Caco-2 (cell line): ENCODE measurements at regions not wholly inside any gene's neighbourhood (a gene's known extent, or its start where the extent isn't known, plus 50 kb on each side); places are given as distances from the start of the nearest gene placed in this dataset.

ENCODE experiments used
- BruUV-seq: library from RNA; stranded (reverse); fragments of 400-500 nt; replicated peaks from 2 replicates; lab custom pipeline; 2021; lab: Mats Ljungman, UMichigan
- CTCF ChIA-PET: fragments of 300-600 bp; sonication (Branson Sonifier 250); formaldehyde crosslinking; loops from one replicate; lab custom pipeline; 2022; ENCODE audit warnings: antibody characterized with exemption; lab: Charles Lee
- POLR2A ChIA-PET: fragments of 300-600 bp; sonication (Branson Sonifier 250); formaldehyde crosslinking; loops from one replicate; lab custom pipeline; 2022; ENCODE audit warnings: antibody characterized with exemption; lab: Charles Lee
- DNase-seq, 2 experiments: peaks; one replicate each; pipeline versions ENCODE4 v3.0.0 to v3.0.0-alpha.2; 2020 to 2022
- H3K27me3 ChIP-seq: replicated peaks from 2 replicates; pipeline ENCODE4 v1.6.0; 2011; ENCODE audit warnings: low read length; ENCODE audit not compliant: control insufficient read depth, insufficient read depth
- H3K36me3 ChIP-seq: 2 replicates; pipeline ENCODE4 v1.5.1; 2011; ENCODE audit warnings: low read length; ENCODE audit not compliant: control insufficient read depth, insufficient read depth
- H3K4me1 ChIP-seq: fragments of 250-450 bp; sonication (Bioruptor Pico); 2 replicates; pipeline ENCODE4 v1.5.1; 2020; ENCODE audit warnings: mild to moderate bottlenecking
- H3K4me3 ChIP-seq: 2 replicates; pipeline ENCODE4 v1.5.1; 2011; ENCODE audit warnings: low read depth, mild to moderate bottlenecking, control low read depth, low read length
- H3K9me3 ChIP-seq: fragments of 250-450 bp; sonication (Bioruptor Pico); 2 replicates; pipeline ENCODE4 v1.5.1; 2020; ENCODE audit warnings: mild to moderate bottlenecking, moderate library complexity
- H3K27ac Mint-ChIP-seq: one replicate; pipeline ENCODE4 v1.8.0; 2022; ENCODE audit warnings: mixed read lengths; ENCODE audit not compliant: unreplicated experiment
- H3K27me3 Mint-ChIP-seq: one replicate; pipeline ENCODE4 v1.8.0; 2022; ENCODE audit warnings: mixed read lengths; ENCODE audit not compliant: insufficient read depth, unreplicated experiment
- H3K36me3 Mint-ChIP-seq: one replicate; pipeline ENCODE4 v1.8.0; 2022; ENCODE audit warnings: mild to moderate bottlenecking, mixed read lengths; ENCODE audit not compliant: insufficient read depth, unreplicated experiment
- H3K4me1 Mint-ChIP-seq: one replicate; pipeline ENCODE4 v1.8.0; 2022; ENCODE audit warnings: low read depth, mixed read lengths; ENCODE audit not compliant: unreplicated experiment
- H3K4me3 Mint-ChIP-seq: one replicate; pipeline ENCODE4 v1.8.0; 2022; ENCODE audit warnings: mild to moderate bottlenecking, moderate library complexity, mixed read lengths; ENCODE audit not compliant: unreplicated experiment
- H3K9me3 Mint-ChIP-seq: one replicate; pipeline ENCODE4 v1.8.0; 2022; ENCODE audit warnings: mixed read lengths; ENCODE audit not compliant: unreplicated experiment
- CTCF ChIP-seq, 2 experiments: fragments of 200-600 bp in 1 of 2; IDR thresholded peaks; 1 replicate in 1 of 2; 2 replicates in 1 of 2; pipeline versions ENCODE4 v1.5.1 to v1.8.0; 2011 to 2022; ENCODE audit warnings: antibody characterized with exemption in 1 of 2, control low read depth in 1 of 2, inconsistent platforms in 1 of 2, low read depth in 1 of 2, low read length in 1 of 2, mild to moderate bottlenecking in 1 of 2, moderate library complexity in 1 of 2; ENCODE audit not compliant: insufficient read depth in 1 of 2, severe bottlenecking in 1 of 2, unreplicated experiment in 1 of 2
- intact Hi-C: fragments of 100-400 bp; cut with micrococcal nuclease; formaldehyde crosslinking; loops from one replicate; pipeline ENCODE4 v1.10.0; 2022; ENCODE audit not compliant: unreplicated experiment

- BruUV-seq = no TSS peak
- ChIA-PET CTCF (interaction anchor here (0.5 kb wide), 1 partner anchor 320 kb away, joined by 3 read pairs; no protein-coding TSS in a partner anchor), POLR2A (no interaction called here)
- H3K27me3 Mint-ChIP-seq = no peaks in the 10 kb centered on the region
- Histone ChIP-seq H3K9me3 (0 out of 2 replicates have a peak, but pooled peaks cover 4% of the 10 kb centered on the region), H3K27me3 (no peaks in the 10 kb centered on the region), H3K4me1 (no peaks in the 10 kb centered on the region), H3K36me3 (no peaks in the 10 kb centered on the region), H3K4me3 (no peak overlapping the region)
- H3K4me3 Mint-ChIP-seq = no peak overlapping the region
- H3K36me3 Mint-ChIP-seq = no peaks in the 10 kb centered on the region
- intact Hi-C loops = no loop called here
- peaks cover 14% of the 10 kb centered on the region for H3K9me3 Mint-ChIP-seq
- no peak overlapping the region for H3K27ac Mint-ChIP-seq
- DNase-seq = no peak
- H3K4me1 Mint-ChIP-seq = peaks cover 7% of the 10 kb centered on the region
- no peak for TF ChIP-seq CTCF (IDR thresholded peaks at IDR 0.05; ENCODE audit: insufficient read depth in 1 of 2, low read depth in 1 of 2, low read length in 1 of 2, severe bottlenecking in 1 of 2, unreplicated experiment in 1 of 2)
These were observed 211.5 kb downstream of the NMUR2 start for GRCh38 chr5:152193391-152194107.

GRCh38 chr5:152188251-152188650 lies 216.8 kb downstream of the NMUR2 start:
- POLR2A ChIA-PET = no interaction called here
- Mint-ChIP-seq H3K4me1 (peaks cover 14% of the 10 kb centered on the region), H3K36me3 (no peaks in the 10 kb centered on the region), H3K27ac (no peak overlapping the region), H3K9me3 (peaks cover 31% of the 10 kb centered on the region), H3K4me3 (no peak overlapping the region), H3K27me3 (no peaks in the 10 kb centered on the region)
- CTCF ChIA-PET = no interaction called here
- Histone ChIP-seq H3K4me1 (peaks cover 9% of the 10 kb centered on the region; the same call in 1 of the 2 replicates), H3K4me3 (no peak overlapping the region), H3K27me3 (no peaks in the 10 kb centered on the region), H3K36me3 (no peaks in the 10 kb centered on the region), H3K9me3 (0 out of 2 replicates have a peak, but pooled peaks cover 4% of the 10 kb centered on the region)
- no peak for DNase-seq
- no peak for TF ChIP-seq CTCF (IDR thresholded peaks at IDR 0.05; ENCODE audit: insufficient read depth in 1 of 2, low read depth in 1 of 2, low read length in 1 of 2, severe bottlenecking in 1 of 2, unreplicated experiment in 1 of 2)
- intact Hi-C loops = no loop called here
- no TSS peak for BruUV-seq

DNA sequence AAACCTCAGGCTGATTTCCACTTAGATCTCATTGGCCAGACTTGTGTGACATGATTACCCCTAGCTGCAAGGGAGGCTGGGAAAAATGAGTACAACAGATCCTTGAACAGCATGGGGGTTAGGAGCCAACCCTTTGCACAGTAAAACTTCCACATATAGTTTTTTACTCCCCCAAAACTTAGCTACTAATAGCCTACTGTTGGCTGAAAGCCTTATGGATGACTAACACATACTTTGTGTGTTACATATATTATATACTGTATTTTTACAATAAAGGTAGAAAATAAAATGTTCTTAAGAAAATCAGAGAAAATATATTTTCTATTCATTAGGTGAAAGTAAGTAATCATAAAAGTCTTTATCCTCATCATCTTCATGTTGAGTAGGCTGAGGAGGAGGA lies 217.4 kb downstream of the NMUR2 start:
- peaks cover 9% of the 10 kb centered on the region; the same call in 1 of the 2 replicates for H3K4me1 ChIP-seq
- ChIA-PET POLR2A (no interaction called here), CTCF (no interaction called here)
- H3K27me3 ChIP-seq = no peaks in the 10 kb centered on the region
- Mint-ChIP-seq H3K4me1 (peaks cover 8% of the 10 kb centered on the region), H3K27ac (no peak overlapping the region), H3K4me3 (no peak overlapping the region), H3K9me3 (peaks cover 35% of the 10 kb centered on the region), H3K36me3 (no peaks in the 10 kb centered on the region), H3K27me3 (no peaks in the 10 kb centered on the region)
- no peak for DNase-seq
- H3K9me3 ChIP-seq = 0 out of 2 replicates have a peak, but pooled peaks cover 4% of the 10 kb centered on the region
- intact Hi-C loops = no loop called here
- H3K4me3 ChIP-seq = no peak overlapping the region
- BruUV-seq = no TSS peak
- no peaks in the 10 kb centered on the region for H3K36me3 ChIP-seq
- TF ChIP-seq CTCF (IDR thresholded peaks at IDR 0.05; ENCODE audit: insufficient read depth in 1 of 2, low read depth in 1 of 2, low read length in 1 of 2, severe bottlenecking in 1 of 2, unreplicated experiment in 1 of 2) = no peak
